ENCODE measurements at regions not wholly inside any gene's neighbourhood (a gene's known extent, or its start where the extent isn't known, plus 50 kb on each side); places are given as distances from the start of the nearest gene placed in this dataset.

GRCh38 chr3:5035113-5035512, 55.9 kb downstream of the BHLHE40 start:
- DNase-seq (no peak), ATAC-seq (no peak)
- H3K27ac Mint-ChIP-seq: peak overlapping the region; percentile 60
- H3K9me3 Mint-ChIP-seq (ENCODE audit: low read depth): no peaks in the 10 kb centered on the region
- H3K4me1 Mint-ChIP-seq: peaks cover 66% of the 10 kb centered on the region
- H3K36me3 Mint-ChIP-seq: peaks cover 2% of the 10 kb centered on the region
- CTCF ChIA-PET: interaction anchor here (1.2 to 10.6 kb wide), 2 partner anchors 20 to 325 kb away, joined by 3 to 118 read pairs; no protein-coding TSS in a partner anchor
- H3K27me3 Mint-ChIP-seq: no peaks in the 10 kb centered on the region
- no peak overlapping the region for H3K4me3 Mint-ChIP-seq

- DNase-seq (no peak), ATAC-seq (no peak)
- no peak overlapping the region for H3K4me3 Mint-ChIP-seq
- H3K36me3 Mint-ChIP-seq: peaks cover 2% of the 10 kb centered on the region
- no peaks in the 10 kb centered on the region for H3K27me3 Mint-ChIP-seq
- no peaks in the 10 kb centered on the region for H3K9me3 Mint-ChIP-seq (ENCODE audit: low read depth)
- CTCF ChIA-PET: interaction anchor here (1.1 to 10.6 kb wide), 3 partner anchors 10 to 19 kb away, joined by 4 to 118 read pairs (median 77); no protein-coding TSS in a partner anchor
- peak overlapping the region; percentile 49 for H3K27ac Mint-ChIP-seq
- H3K4me1 Mint-ChIP-seq: peaks cover 65% of the 10 kb centered on the region
Measured at GRCh38 chr3:5035692-5036391, 56.6 kb downstream of the BHLHE40 start.

GRCh38 chr3:5036392-5036766, 57.1 kb downstream of the BHLHE40 start:
- ATAC-seq: no peak
- peak overlapping the region; percentile 78 for H3K27ac Mint-ChIP-seq
- no peaks in the 10 kb centered on the region for H3K27me3 Mint-ChIP-seq

GRCh38 chr3:5036858-5037257, 57.6 kb downstream of the BHLHE40 start:
- peak overlapping the region; percentile 78 for H3K27ac Mint-ChIP-seq
- H3K36me3 Mint-ChIP-seq: peaks cover 2% of the 10 kb centered on the region
- CTCF ChIA-PET: interaction anchor here (1.1 to 10.6 kb wide), 3 partner anchors 9 to 18 kb away, joined by 4 to 118 read pairs (median 77); no protein-coding TSS in a partner anchor
- peaks cover 60% of the 10 kb centered on the region for H3K4me1 Mint-ChIP-seq
- ATAC-seq (no peak), DNase-seq (no peak)
- no peaks in the 10 kb centered on the region for H3K9me3 Mint-ChIP-seq (ENCODE audit: low read depth)
- H3K27me3 Mint-ChIP-seq: no peaks in the 10 kb centered on the region
- H3K4me3 Mint-ChIP-seq: no peak overlapping the region

More at GRCh38 chr3:5036392-5036766, 57.1 kb downstream of the BHLHE40 start:
- peaks cover 64% of the 10 kb centered on the region for H3K4me1 Mint-ChIP-seq
- H3K36me3 Mint-ChIP-seq: peaks cover 2% of the 10 kb centered on the region
- DNase-seq: no peak
- H3K4me3 Mint-ChIP-seq: no peak overlapping the region
- CTCF ChIA-PET: interaction anchor here (1.1 to 10.6 kb wide), 3 partner anchors 10 to 19 kb away, joined by 4 to 118 read pairs (median 77); no protein-coding TSS in a partner anchor
- H3K9me3 Mint-ChIP-seq (ENCODE audit: low read depth): no peaks in the 10 kb centered on the region

GRCh38 chr3:5039585-5039984, 60.3 kb downstream of the BHLHE40 start:
- DNase-seq (no peak), ATAC-seq (no peak)
- no peak overlapping the region for H3K4me3 Mint-ChIP-seq
- no peak overlapping the region for H3K27ac Mint-ChIP-seq
- CTCF ChIA-PET: interaction anchor here (7.3 to 10.6 kb wide), 2 partner anchors 15 to 16 kb away, joined by 77 to 118 read pairs; no protein-coding TSS in a partner anchor
- H3K36me3 Mint-ChIP-seq: peaks cover 4% of the 10 kb centered on the region
- no peaks in the 10 kb centered on the region for H3K27me3 Mint-ChIP-seq
- H3K9me3 Mint-ChIP-seq (ENCODE audit: low read depth): no peaks in the 10 kb centered on the region
- peaks cover 50% of the 10 kb centered on the region for H3K4me1 Mint-ChIP-seq

- no peaks in the 10 kb centered on the region for H3K27me3 Mint-ChIP-seq
Measured at GRCh38 chr3:5041315-5041714, 62.1 kb downstream of the BHLHE40 start.

GRCh38 chr3:5045961-5046360, 66.7 kb downstream of the BHLHE40 start:
- CTCF ChIA-PET: interaction anchor here (0.8 to 1.7 kb wide), 2 partner anchors 10 to 334 kb away, joined by 4 read pairs; no protein-coding TSS in a partner anchor
- H3K36me3 Mint-ChIP-seq: peaks cover 25% of the 10 kb centered on the region
- H3K4me1 Mint-ChIP-seq: peaks cover 11% of the 10 kb centered on the region
- no peak overlapping the region for H3K27ac Mint-ChIP-seq
- no peaks in the 10 kb centered on the region for H3K27me3 Mint-ChIP-seq
- H3K9me3 Mint-ChIP-seq (ENCODE audit: low read depth): peaks cover 12% of the 10 kb centered on the region
- no peak overlapping the region for H3K4me3 Mint-ChIP-seq
- DNase-seq (no peak), ATAC-seq (no peak)

More at GRCh38 chr3:5041315-5041714, 62.1 kb downstream of the BHLHE40 start:
- H3K4me3 Mint-ChIP-seq: no peak overlapping the region
- no peak overlapping the region for H3K27ac Mint-ChIP-seq
- peaks cover 6% of the 10 kb centered on the region for H3K36me3 Mint-ChIP-seq
- peaks cover 36% of the 10 kb centered on the region for H3K4me1 Mint-ChIP-seq
- CTCF ChIA-PET: interaction anchor here (0.7 to 10.6 kb wide), 7 partner anchors 8 to 631 kb away, joined by 3 to 118 read pairs (median 4); no protein-coding TSS in a partner anchor
- no peak for ATAC-seq
- DNase-seq: no peak
- H3K9me3 Mint-ChIP-seq (ENCODE audit: low read depth): no peaks in the 10 kb centered on the region

- no peak overlapping the region for H3K4me3 Mint-ChIP-seq
- ATAC-seq: no peak
- no peak for DNase-seq
- peaks cover 29% of the 10 kb centered on the region for H3K36me3 Mint-ChIP-seq
- peaks cover 28% of the 10 kb centered on the region for H3K4me1 Mint-ChIP-seq
- no peak overlapping the region for H3K27ac Mint-ChIP-seq
- CTCF ChIA-PET: interaction anchor here (0.7 kb wide), 1 partner anchor 73 kb away, joined by 3 read pairs; no protein-coding TSS in a partner anchor
- no peaks in the 10 kb centered on the region for H3K27me3 Mint-ChIP-seq
- H3K9me3 Mint-ChIP-seq (ENCODE audit: low read depth): peaks cover 12% of the 10 kb centered on the region
Measured at GRCh38 chr3:5047764-5048419, 68.7 kb downstream of the BHLHE40 start.

GRCh38 chr3:5051772-5052171, 70.3 kb upstream of the ARL8B start:
- H3K9me3 Mint-ChIP-seq (ENCODE audit: low read depth): peaks cover 12% of the 10 kb centered on the region
- CTCF ChIA-PET: interaction anchor here (0.7 to 11.6 kb wide), 9 partner anchors 8 to 575 kb away, joined by 3 to 190 read pairs (median 6); partner anchors contain the start of gene BHLHE40
- peaks cover 29% of the 10 kb centered on the region for H3K36me3 Mint-ChIP-seq
- H3K4me3 Mint-ChIP-seq: no peak overlapping the region
- peak; percentile 86 for ATAC-seq
- peak; percentile 72 for DNase-seq
- H3K27ac Mint-ChIP-seq: peak overlapping the region; percentile 92
- peaks cover 61% of the 10 kb centered on the region for H3K4me1 Mint-ChIP-seq
- H3K27me3 Mint-ChIP-seq: no peaks in the 10 kb centered on the region

GRCh38 chr3:5052247-5052646, 69.8 kb upstream of the ARL8B start:
- peak overlapping the region; percentile 92 for H3K27ac Mint-ChIP-seq
- H3K4me3 Mint-ChIP-seq: no peak overlapping the region
- peaks cover 12% of the 10 kb centered on the region for H3K9me3 Mint-ChIP-seq (ENCODE audit: low read depth)
- peaks cover 66% of the 10 kb centered on the region for H3K4me1 Mint-ChIP-seq
- no peak for DNase-seq
- no peak for ATAC-seq
- peaks cover 28% of the 10 kb centered on the region for H3K36me3 Mint-ChIP-seq
- CTCF ChIA-PET: interaction anchor here (1.0 to 11.6 kb wide), 8 partner anchors 13 to 345 kb away, joined by 3 to 190 read pairs (median 6); partner anchors contain the start of gene BHLHE40
- no peaks in the 10 kb centered on the region for H3K27me3 Mint-ChIP-seq

- CTCF ChIA-PET: interaction anchor here (0.8 to 11.6 kb wide), 8 partner anchors 14 to 346 kb away, joined by 3 to 190 read pairs (median 6); partner anchors contain the start of gene BHLHE40
- H3K4me1 Mint-ChIP-seq: peaks cover 75% of the 10 kb centered on the region
- DNase-seq: no peak
- H3K36me3 Mint-ChIP-seq: peaks cover 23% of the 10 kb centered on the region
- peaks cover 9% of the 10 kb centered on the region for H3K9me3 Mint-ChIP-seq (ENCODE audit: low read depth)
- H3K27ac Mint-ChIP-seq: peak overlapping the region; percentile 92
- no peaks in the 10 kb centered on the region for H3K27me3 Mint-ChIP-seq
- ATAC-seq: no peak
- H3K4me3 Mint-ChIP-seq: no peak overlapping the region
Measured at GRCh38 chr3:5053021-5053831, 68.9 kb upstream of the ARL8B start.

- CTCF ChIA-PET: interaction anchor here (1.8 to 11.6 kb wide), 4 partner anchors 15 to 395 kb away, joined by 4 to 190 read pairs (median 133); partner anchors contain the start of gene BHLHE40
- ATAC-seq (no peak), DNase-seq (no peak)
- Mint-ChIP-seq H3K4me1 (peaks cover 81% of the 10 kb centered on the region), H3K27ac (peak overlapping the region; percentile 42), H3K36me3 (peaks cover 17% of the 10 kb centered on the region), H3K4me3 (no peak overlapping the region), H3K27me3 (peaks cover 3% of the 10 kb centered on the region), H3K9me3 (ENCODE audit: low read depth) (peaks cover 5% of the 10 kb centered on the region)
Measured at GRCh38 chr3:5054098-5054497, 68.0 kb upstream of the ARL8B start.

Measured in activated CD8-positive, alpha-beta memory T cell treated with anti-CD3 and anti-CD28 coated beads, Interleukin-2, amount 10 ng/mL, durations not matched to agents 7 days and 5 days (primary cell).